RWPE2 (cell line): ENCODE measurements at regions not wholly inside any gene's neighbourhood (a gene's known extent, or its start where the extent isn't known, plus 50 kb on each side); places are given as distances from the start of the nearest gene placed in this dataset.

ENCODE experiments used
- ATAC-seq: fragments of 200-7000 bp; cut with Tn5 transposase; 3 replicates; pipeline ENCODE4 v1.9.1; 2021; ENCODE audit warnings: low read depth
- DNase-seq: peaks from one replicate; pipeline ENCODE4 v3.0.0-alpha.2; 2020; ENCODE audit warnings: low spot score
- H3K27ac ChIP-seq: fragments of 450-650 bp; 2 replicates; pipeline ENCODE4 v1.5.1; 2017; ENCODE audit warnings: mild to moderate bottlenecking; ENCODE audit not compliant: poor library complexity, severe bottlenecking
- H3K27me3 ChIP-seq: fragments of 250-450 bp; sonication (Bioruptor Pico); 2 replicates; pipeline ENCODE4 v1.5.1; 2021; ENCODE audit warnings: mild to moderate bottlenecking, moderate library complexity; ENCODE audit not compliant: insufficient read depth, poor library complexity, severe bottlenecking
- H3K36me3 ChIP-seq: fragments of 250-450 bp; sonication (Bioruptor Pico); 2 replicates; pipeline ENCODE4 v1.5.1; 2020; ENCODE audit warnings: low read depth, mild to moderate bottlenecking, moderate library complexity
- H3K4me1 ChIP-seq: fragments of 250-450 bp; sonication (Bioruptor Pico); 2 replicates; pipeline ENCODE4 v1.5.1; 2021; ENCODE audit warnings: mild to moderate bottlenecking, moderate library complexity; ENCODE audit not compliant: insufficient read depth, poor library complexity, severe bottlenecking
- H3K4me3 ChIP-seq: fragments of 250-450 bp; sonication (Bioruptor Pico); 2 replicates; pipeline ENCODE4 v1.5.1; 2021; ENCODE audit warnings: mild to moderate bottlenecking, moderate library complexity; ENCODE audit not compliant: severe bottlenecking
- H3K9me3 ChIP-seq: fragments of 250-450 bp; sonication (Bioruptor Pico); 2 replicates; pipeline ENCODE4 v1.5.1; 2021; ENCODE audit warnings: mild to moderate bottlenecking, moderate library complexity; ENCODE audit not compliant: severe bottlenecking
- TF ChIP-seq, protein P1 (sequence below): fragments of 450-650 bp; IDR thresholded peaks from one replicate; pipeline ENCODE4 v1.5.1; 2017; ENCODE audit warnings: mild to moderate bottlenecking, moderate library complexity; ENCODE audit not compliant: poor library complexity, severe bottlenecking

DNA sequence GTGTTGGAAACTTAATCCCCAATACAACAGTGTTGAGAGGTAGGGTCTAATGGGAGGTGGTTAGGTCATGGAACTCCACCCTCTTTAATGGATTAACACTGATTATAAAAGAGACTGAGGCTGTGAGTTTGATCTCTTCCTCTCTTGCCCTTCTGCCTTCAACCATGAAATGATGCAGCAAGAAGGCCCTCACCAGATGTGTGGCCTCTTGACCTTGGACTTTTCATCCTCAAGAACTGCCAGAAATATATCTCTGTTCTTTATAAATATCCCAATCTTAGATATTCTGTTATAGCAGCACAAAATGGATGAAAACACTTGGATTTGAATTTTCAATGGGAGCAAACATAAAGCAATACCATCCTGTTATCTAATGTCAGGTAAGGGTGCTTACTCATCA is 67.6 kb downstream of the NMUR2 start:
- no peak for ATAC-seq

DNA sequence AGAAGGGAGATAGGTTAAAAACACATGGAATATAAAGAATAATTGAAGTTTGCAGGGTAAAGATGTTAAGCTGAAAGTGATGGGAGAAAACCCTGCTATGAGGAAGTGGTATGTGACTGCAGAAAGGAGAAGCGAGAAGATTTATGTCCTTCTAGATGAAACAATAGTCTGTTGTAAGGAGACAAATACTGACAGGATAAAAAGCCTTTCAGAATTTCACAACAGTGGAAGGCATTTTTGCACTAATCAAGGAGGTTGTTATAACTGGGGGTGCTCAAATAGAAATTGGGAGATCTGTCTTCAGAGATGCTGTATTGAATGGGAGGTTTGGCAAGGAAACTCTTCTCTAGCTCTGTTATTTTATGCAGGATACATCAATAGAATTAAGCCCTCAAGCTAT is 69.6 kb downstream of the NMUR2 start:
- ATAC-seq (no peak), DNase-seq (no peak)
- no peaks in the 10 kb centered on the region for H3K9me3 ChIP-seq
- TF ChIP-seq, protein P1, sequence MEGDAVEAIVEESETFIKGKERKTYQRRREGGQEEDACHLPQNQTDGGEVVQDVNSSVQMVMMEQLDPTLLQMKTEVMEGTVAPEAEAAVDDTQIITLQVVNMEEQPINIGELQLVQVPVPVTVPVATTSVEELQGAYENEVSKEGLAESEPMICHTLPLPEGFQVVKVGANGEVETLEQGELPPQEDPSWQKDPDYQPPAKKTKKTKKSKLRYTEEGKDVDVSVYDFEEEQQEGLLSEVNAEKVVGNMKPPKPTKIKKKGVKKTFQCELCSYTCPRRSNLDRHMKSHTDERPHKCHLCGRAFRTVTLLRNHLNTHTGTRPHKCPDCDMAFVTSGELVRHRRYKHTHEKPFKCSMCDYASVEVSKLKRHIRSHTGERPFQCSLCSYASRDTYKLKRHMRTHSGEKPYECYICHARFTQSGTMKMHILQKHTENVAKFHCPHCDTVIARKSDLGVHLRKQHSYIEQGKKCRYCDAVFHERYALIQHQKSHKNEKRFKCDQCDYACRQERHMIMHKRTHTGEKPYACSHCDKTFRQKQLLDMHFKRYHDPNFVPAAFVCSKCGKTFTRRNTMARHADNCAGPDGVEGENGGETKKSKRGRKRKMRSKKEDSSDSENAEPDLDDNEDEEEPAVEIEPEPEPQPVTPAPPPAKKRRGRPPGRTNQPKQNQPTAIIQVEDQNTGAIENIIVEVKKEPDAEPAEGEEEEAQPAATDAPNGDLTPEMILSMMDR = no peak
- H3K27me3 ChIP-seq = no peaks in the 10 kb centered on the region
- H3K4me1 ChIP-seq = no peaks in the 10 kb centered on the region
- no peak overlapping the region for H3K27ac ChIP-seq
- H3K36me3 ChIP-seq = no peaks in the 10 kb centered on the region
- H3K4me3 ChIP-seq = no peak overlapping the region

More for the DNA sequence above, 67.6 kb downstream of the NMUR2 start:
- TF ChIP-seq, protein P1 = no peak
- Histone ChIP-seq H3K36me3 (no peaks in the 10 kb centered on the region), H3K27me3 (no peaks in the 10 kb centered on the region), H3K4me3 (no peak overlapping the region), H3K4me1 (no peaks in the 10 kb centered on the region), H3K9me3 (no peaks in the 10 kb centered on the region), H3K27ac (no peak overlapping the region)
- DNase-seq = no peak

DNA sequence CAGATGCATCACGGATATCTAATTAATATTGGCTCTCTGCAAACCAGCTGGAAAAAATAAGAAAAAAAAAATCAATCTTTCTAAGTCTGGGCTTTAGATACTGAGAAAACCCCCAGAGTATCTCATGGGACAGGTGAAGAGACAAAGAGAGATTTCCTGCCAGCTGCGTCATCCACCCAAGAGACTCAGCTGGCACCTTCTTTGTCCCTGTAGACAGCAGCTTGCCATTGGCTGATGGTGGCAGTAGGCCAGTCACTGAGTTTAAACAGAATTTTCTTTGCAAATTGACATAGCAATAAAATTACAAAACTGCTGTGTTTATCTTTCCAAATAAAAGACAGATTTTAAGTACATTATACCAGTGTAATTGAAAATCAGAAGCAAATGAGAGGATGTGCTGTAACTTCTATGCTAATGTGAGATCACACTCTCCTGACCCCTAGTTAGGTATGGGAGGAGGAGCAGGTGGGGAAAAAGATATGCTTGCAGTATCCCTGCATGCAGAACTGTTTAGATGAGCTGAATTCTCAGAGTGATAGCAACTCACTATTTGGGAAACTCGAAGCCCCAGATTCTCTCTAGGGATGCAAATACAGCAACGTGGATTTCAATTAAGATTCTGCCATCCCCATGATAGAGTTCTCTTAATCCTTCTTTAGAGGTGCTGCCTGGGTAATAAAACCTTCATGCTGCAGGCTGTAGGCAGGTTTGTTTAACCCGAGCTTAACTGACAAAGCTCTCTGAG is 72.2 kb downstream of the NMUR2 start:
- H3K36me3 ChIP-seq = no peaks in the 10 kb centered on the region
- peaks cover 3% of the 10 kb centered on the region for H3K27me3 ChIP-seq
- ATAC-seq = no peak
- DNase-seq = no peak
- TF ChIP-seq, protein P1 = no peak
- H3K9me3 ChIP-seq = no peaks in the 10 kb centered on the region
- H3K27ac ChIP-seq = no peak overlapping the region
- no peak overlapping the region for H3K4me3 ChIP-seq
- H3K4me1 ChIP-seq = no peaks in the 10 kb centered on the region

DNA sequence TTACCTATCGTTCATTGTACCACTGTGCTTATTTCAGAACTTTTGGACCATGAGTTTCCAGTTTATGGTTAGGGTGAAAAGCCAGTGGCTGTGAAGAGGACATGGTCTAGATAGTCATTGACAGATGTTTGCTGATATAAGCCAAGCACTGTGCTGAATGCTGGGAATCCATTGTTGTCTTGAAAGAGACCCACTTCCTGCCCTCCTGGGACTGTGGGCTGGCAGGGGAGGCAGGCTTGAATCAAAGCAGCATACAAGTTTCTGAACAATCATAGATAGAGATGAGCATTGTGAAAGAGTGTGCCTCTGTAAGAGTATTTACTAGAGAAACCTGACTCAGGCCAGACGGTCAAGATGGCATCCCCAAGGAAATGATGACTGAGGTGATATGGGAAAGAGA is 73.4 kb downstream of the NMUR2 start:
- no peak for DNase-seq
- Histone ChIP-seq H3K36me3 (no peaks in the 10 kb centered on the region), H3K27me3 (peaks cover 3% of the 10 kb centered on the region), H3K4me3 (no peak overlapping the region), H3K4me1 (no peaks in the 10 kb centered on the region), H3K27ac (no peak overlapping the region), H3K9me3 (no peaks in the 10 kb centered on the region)
- TF ChIP-seq, protein P1 = no peak
- ATAC-seq = no peak

DNA sequence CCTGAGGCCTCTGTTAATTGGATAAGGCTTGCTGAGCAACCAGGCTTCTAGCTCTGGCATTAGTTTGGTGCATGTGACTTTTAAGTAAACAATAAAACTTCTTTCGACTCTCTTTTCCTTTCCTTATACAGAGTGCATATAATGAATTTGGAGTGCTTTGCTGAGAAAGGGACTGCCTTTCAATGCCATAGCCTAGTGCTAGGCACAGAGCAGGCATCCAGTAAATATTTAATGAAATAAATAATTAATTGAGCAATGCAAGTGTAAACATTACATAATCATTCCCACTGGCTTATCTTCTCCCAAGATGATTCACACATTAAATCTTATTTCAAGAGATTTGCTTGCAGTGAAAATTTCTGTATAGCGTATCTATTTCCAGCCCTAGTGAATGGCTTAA is 74.1 kb downstream of the NMUR2 start:
- H3K27ac ChIP-seq = no peak overlapping the region
- no peaks in the 10 kb centered on the region for H3K4me1 ChIP-seq
- H3K36me3 ChIP-seq = no peaks in the 10 kb centered on the region
- no peak overlapping the region for H3K4me3 ChIP-seq
- TF ChIP-seq, protein P1 = no peak
- H3K9me3 ChIP-seq = no peaks in the 10 kb centered on the region
- no peak for ATAC-seq
- H3K27me3 ChIP-seq = peaks cover 7% of the 10 kb centered on the region
- DNase-seq = no peak
